ENCODE measurements at regions not wholly inside any gene's neighbourhood (a gene's known extent, or its start where the extent isn't known, plus 50 kb on each side); places are given as distances from the start of the nearest gene placed in this dataset.

- no peaks in the 10 kb centered on the region for H3K9me3 ChIP-seq (ENCODE audit: low read length)
- no peak overlapping the region for H3K4me3 ChIP-seq (ENCODE audit: low read length)
- no peaks in the 10 kb centered on the region for H3K27me3 ChIP-seq (ENCODE audit: low read length)
- no peaks in the 10 kb centered on the region for H3K79me2 ChIP-seq (ENCODE audit: low read length)
- H3K9me2 ChIP-seq (replicated peaks; ENCODE audit: insufficient read depth, low read length) = no peaks in the 10 kb centered on the region
- DNase-seq = no peak
- no peak overlapping the region for H2AFZ ChIP-seq (ENCODE audit: low read length)
- no peak overlapping the region for H3K27ac ChIP-seq (ENCODE audit: low read length)
- H3K36me3 ChIP-seq (ENCODE audit: insufficient read depth, low read length) = no peaks in the 10 kb centered on the region
- H3K4me1 ChIP-seq (ENCODE audit: low read length) = no peaks in the 10 kb centered on the region
- no peaks in the 10 kb centered on the region for H4K20me1 ChIP-seq (ENCODE audit: insufficient read depth, low read depth, low read length)
- no peak overlapping the region for H3K4me2 ChIP-seq (ENCODE audit: low read depth, low read length, poor library complexity, severe bottlenecking)
- no peak overlapping the region for H3K9ac ChIP-seq (ENCODE audit: low read length)
Observed at GRCh38 chr2:223269386-223269785, 217.4 kb downstream of the KCNE4 start.

- no peaks in the 10 kb centered on the region for H3K9me2 ChIP-seq (replicated peaks; ENCODE audit: insufficient read depth, low read length)
- DNase-seq = no peak
- no peak overlapping the region for H3K4me3 ChIP-seq (ENCODE audit: low read length)
- H2AFZ ChIP-seq (ENCODE audit: low read length) = no peak overlapping the region
- no peak overlapping the region for H3K27ac ChIP-seq (ENCODE audit: low read length)
- no peaks in the 10 kb centered on the region for H3K9me3 ChIP-seq (ENCODE audit: low read length)
- H3K27me3 ChIP-seq (ENCODE audit: low read length) = no peaks in the 10 kb centered on the region
- no peaks in the 10 kb centered on the region for H3K4me1 ChIP-seq (ENCODE audit: low read length)
- H3K36me3 ChIP-seq (ENCODE audit: insufficient read depth, low read length) = no peaks in the 10 kb centered on the region
- H3K79me2 ChIP-seq (ENCODE audit: low read length) = no peaks in the 10 kb centered on the region
- no peak overlapping the region for H3K4me2 ChIP-seq (ENCODE audit: low read depth, low read length, poor library complexity, severe bottlenecking)
- H4K20me1 ChIP-seq (ENCODE audit: insufficient read depth, low read depth, low read length) = no peaks in the 10 kb centered on the region
- no peak overlapping the region for H3K9ac ChIP-seq (ENCODE audit: low read length)
Observed at GRCh38 chr2:223270548-223270947, 218.6 kb downstream of the KCNE4 start.

- no peak overlapping the region for H3K4me3 ChIP-seq (ENCODE audit: low read length)
- no peak for DNase-seq
- H3K27ac ChIP-seq (ENCODE audit: low read length) = no peak overlapping the region
- no peaks in the 10 kb centered on the region for H3K4me1 ChIP-seq (ENCODE audit: low read length)
- H3K9me3 ChIP-seq (ENCODE audit: low read length) = no peaks in the 10 kb centered on the region
- H3K9me2 ChIP-seq (replicated peaks; ENCODE audit: insufficient read depth, low read length) = no peaks in the 10 kb centered on the region
- no peaks in the 10 kb centered on the region for H3K36me3 ChIP-seq (ENCODE audit: insufficient read depth, low read length)
- no peak overlapping the region for H3K4me2 ChIP-seq (ENCODE audit: low read depth, low read length, poor library complexity, severe bottlenecking)
- H4K20me1 ChIP-seq (ENCODE audit: insufficient read depth, low read depth, low read length) = no peaks in the 10 kb centered on the region
- H2AFZ ChIP-seq (ENCODE audit: low read length) = no peak overlapping the region
- H3K9ac ChIP-seq (ENCODE audit: low read length) = no peak overlapping the region
- no peaks in the 10 kb centered on the region for H3K79me2 ChIP-seq (ENCODE audit: low read length)
- H3K27me3 ChIP-seq (ENCODE audit: low read length) = no peaks in the 10 kb centered on the region
Observed at GRCh38 chr2:223273995-223274394, 222.0 kb downstream of the KCNE4 start.

- H3K36me3 ChIP-seq (ENCODE audit: insufficient read depth, low read length) = no peaks in the 10 kb centered on the region
- no peaks in the 10 kb centered on the region for H3K79me2 ChIP-seq (ENCODE audit: low read length)
- H3K4me1 ChIP-seq (ENCODE audit: low read length) = no peaks in the 10 kb centered on the region
- no peaks in the 10 kb centered on the region for H4K20me1 ChIP-seq (ENCODE audit: insufficient read depth, low read depth, low read length)
- no peaks in the 10 kb centered on the region for H3K27me3 ChIP-seq (ENCODE audit: low read length)
- no peak overlapping the region for H3K9ac ChIP-seq (ENCODE audit: low read length)
- no peak overlapping the region for H3K4me3 ChIP-seq (ENCODE audit: low read length)
- no peaks in the 10 kb centered on the region for H3K9me2 ChIP-seq (replicated peaks; ENCODE audit: insufficient read depth, low read length)
- H2AFZ ChIP-seq (ENCODE audit: low read length) = no peak overlapping the region
- H3K9me3 ChIP-seq (ENCODE audit: low read length) = no peaks in the 10 kb centered on the region
- no peak overlapping the region for H3K4me2 ChIP-seq (ENCODE audit: low read depth, low read length, poor library complexity, severe bottlenecking)
- H3K27ac ChIP-seq (ENCODE audit: low read length) = no peak overlapping the region
- no peak for DNase-seq
Observed at GRCh38 chr2:223282221-223282620, 230.2 kb downstream of the KCNE4 start.

- no peaks in the 10 kb centered on the region for H3K79me2 ChIP-seq (ENCODE audit: low read length)
- no peaks in the 10 kb centered on the region for H3K27me3 ChIP-seq (ENCODE audit: low read length)
- H3K4me3 ChIP-seq (ENCODE audit: low read length) = no peak overlapping the region
- no peak overlapping the region for H3K9ac ChIP-seq (ENCODE audit: low read length)
- H3K36me3 ChIP-seq (ENCODE audit: insufficient read depth, low read length) = no peaks in the 10 kb centered on the region
- H4K20me1 ChIP-seq (ENCODE audit: insufficient read depth, low read depth, low read length) = no peaks in the 10 kb centered on the region
- H3K4me2 ChIP-seq (ENCODE audit: low read depth, low read length, poor library complexity, severe bottlenecking) = no peak overlapping the region
- no peak for DNase-seq
- H3K9me3 ChIP-seq (ENCODE audit: low read length) = no peaks in the 10 kb centered on the region
- no peaks in the 10 kb centered on the region for H3K4me1 ChIP-seq (ENCODE audit: low read length)
- H3K9me2 ChIP-seq (replicated peaks; ENCODE audit: insufficient read depth, low read length) = no peaks in the 10 kb centered on the region
- no peak overlapping the region for H2AFZ ChIP-seq (ENCODE audit: low read length)
- no peak overlapping the region for H3K27ac ChIP-seq (ENCODE audit: low read length)
Observed at GRCh38 chr2:223283329-223283728, 231.3 kb downstream of the KCNE4 start.

GRCh38 chr2:223283771-223284170 is 231.8 kb downstream of the KCNE4 start:
- no peaks in the 10 kb centered on the region for H3K9me2 ChIP-seq (replicated peaks; ENCODE audit: insufficient read depth, low read length)

GRCh38 chr2:223285370-223286265 is 233.6 kb downstream of the KCNE4 start:
- Histone ChIP-seq H3K4me3 (ENCODE audit: low read length) (no peak overlapping the region), H3K9ac (ENCODE audit: low read length) (no peak overlapping the region), H3K4me2 (ENCODE audit: low read depth, low read length, poor library complexity, severe bottlenecking) (no peak overlapping the region), H3K9me3 (ENCODE audit: low read length) (no peaks in the 10 kb centered on the region), H3K27ac (ENCODE audit: low read length) (no peak overlapping the region), H3K4me1 (ENCODE audit: low read length) (no peaks in the 10 kb centered on the region), H3K79me2 (ENCODE audit: low read length) (no peaks in the 10 kb centered on the region), H3K36me3 (ENCODE audit: insufficient read depth, low read length) (no peaks in the 10 kb centered on the region), H2AFZ (ENCODE audit: low read length) (no peak overlapping the region), H4K20me1 (ENCODE audit: insufficient read depth, low read depth, low read length) (no peaks in the 10 kb centered on the region), H3K27me3 (ENCODE audit: low read length) (no peaks in the 10 kb centered on the region), H3K9me2 (replicated peaks; ENCODE audit: insufficient read depth, low read length) (no peaks in the 10 kb centered on the region)
- no peak for DNase-seq

More at GRCh38 chr2:223283771-223284170, 231.8 kb downstream of the KCNE4 start:
- no peaks in the 10 kb centered on the region for H3K79me2 ChIP-seq (ENCODE audit: low read length)
- H4K20me1 ChIP-seq (ENCODE audit: insufficient read depth, low read depth, low read length) = no peaks in the 10 kb centered on the region
- H3K27ac ChIP-seq (ENCODE audit: low read length) = no peak overlapping the region
- H3K4me3 ChIP-seq (ENCODE audit: low read length) = no peak overlapping the region
- H3K27me3 ChIP-seq (ENCODE audit: low read length) = no peaks in the 10 kb centered on the region
- H3K36me3 ChIP-seq (ENCODE audit: insufficient read depth, low read length) = no peaks in the 10 kb centered on the region
- no peak for DNase-seq
- no peak overlapping the region for H3K9ac ChIP-seq (ENCODE audit: low read length)
- H3K4me1 ChIP-seq (ENCODE audit: low read length) = no peaks in the 10 kb centered on the region
- H3K9me3 ChIP-seq (ENCODE audit: low read length) = no peaks in the 10 kb centered on the region
- H2AFZ ChIP-seq (ENCODE audit: low read length) = no peak overlapping the region
- no peak overlapping the region for H3K4me2 ChIP-seq (ENCODE audit: low read depth, low read length, poor library complexity, severe bottlenecking)

GRCh38 chr2:223294756-223295155 is 242.8 kb downstream of the KCNE4 start:
- no peaks in the 10 kb centered on the region for H3K79me2 ChIP-seq (ENCODE audit: low read length)

More at GRCh38 chr2:223294756-223295155, 242.8 kb downstream of the KCNE4 start:
- Histone ChIP-seq H3K9me3 (ENCODE audit: low read length) (no peaks in the 10 kb centered on the region), H2AFZ (ENCODE audit: low read length) (no peak overlapping the region), H3K27me3 (ENCODE audit: low read length) (no peaks in the 10 kb centered on the region), H3K9ac (ENCODE audit: low read length) (no peak overlapping the region), H3K4me2 (ENCODE audit: low read depth, low read length, poor library complexity, severe bottlenecking) (no peak overlapping the region), H3K9me2 (replicated peaks; ENCODE audit: insufficient read depth, low read length) (no peaks in the 10 kb centered on the region), H3K4me3 (ENCODE audit: low read length) (no peak overlapping the region), H4K20me1 (ENCODE audit: insufficient read depth, low read depth, low read length) (no peaks in the 10 kb centered on the region), H3K4me1 (ENCODE audit: low read length) (0 out of 2 replicates have a peak, but pooled peaks cover 2% of the 10 kb centered on the region), H3K27ac (ENCODE audit: low read length) (no peak overlapping the region), H3K36me3 (ENCODE audit: insufficient read depth, low read length) (no peaks in the 10 kb centered on the region)
- no peak for DNase-seq
